Stomach (tissue), 4 donors: ENCODE measurements at regions not wholly inside any gene's neighbourhood (a gene's known extent, or its start where the extent isn't known, plus 50 kb on each side); places are given as distances from the start of the nearest gene placed in this dataset.

Experiments
- POLR2A ChIP-seq, 4 donors: fragments of 450-650 bp; IDR thresholded peaks; one replicate each; pipeline ENCODE4 v1.6.1; 2016; ENCODE audit warnings: antibody characterized with exemption in 4 of 4, control low read depth in 2 of 4, mild to moderate bottlenecking in 1 of 4, moderate library complexity in 1 of 4
- POLR2AphosphoS5 ChIP-seq, 3 donors: sonication (generic); formaldehyde crosslinking; IDR thresholded peaks; one replicate each; pipeline ENCODE4 v1.6.1; 2016; ENCODE audit warnings: antibody characterized with exemption in 3 of 3
- TF ChIP-seq, protein P1 (sequence below), 7 experiments: fragments of 450-650 bp in 4 of 7; fragments of 200-600 bp in 3 of 7; sonication (generic) in 3 of 7; IDR thresholded peaks; one replicate each; pipeline ENCODE4 v1.5.1; 2016 to 2019; ENCODE audit warnings: antibody characterized with exemption in 7 of 7, control low read depth in 2 of 7, mild to moderate bottlenecking in 1 of 7

DNA sequence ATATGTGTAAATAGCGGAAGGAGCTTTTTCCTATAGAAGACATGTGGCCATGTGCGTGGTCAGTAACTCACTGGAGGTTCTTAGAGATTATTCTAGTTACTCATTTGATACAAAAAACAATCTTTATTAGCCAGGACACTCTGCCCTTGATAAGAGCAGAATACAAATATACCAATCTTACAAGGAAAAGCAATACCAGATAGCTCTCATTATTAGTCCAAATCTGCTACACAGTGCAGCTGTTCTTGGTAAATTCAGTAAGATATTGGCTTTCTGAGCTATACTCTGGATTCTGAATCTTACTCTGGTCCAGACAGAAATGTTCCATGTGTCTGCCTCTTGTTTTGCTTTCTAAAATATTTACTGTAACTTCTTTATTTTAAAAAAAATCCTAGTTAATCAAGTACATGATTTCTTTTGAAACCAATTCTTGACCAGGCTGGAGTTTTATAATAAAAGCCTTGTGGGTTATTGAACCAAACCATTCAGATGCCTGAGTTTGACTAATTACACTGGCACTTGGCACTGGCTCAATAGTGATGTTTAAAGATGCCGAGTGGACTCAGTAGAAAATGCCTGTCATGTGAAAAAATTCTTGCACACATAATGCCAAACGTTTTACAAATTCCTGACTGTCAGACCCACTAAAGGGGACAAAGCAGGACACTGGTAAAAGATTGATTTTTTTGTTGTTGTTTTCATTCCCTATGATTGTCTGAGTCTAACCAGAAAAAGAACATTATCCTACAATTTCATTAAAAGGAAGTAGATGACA, 242.8 kb upstream of the TCF21 start:
- TF ChIP-seq POLR2A (IDR thresholded peaks at IDR 0.05) (no peak), POLR2AphosphoS5 (IDR thresholded peaks at IDR 0.05) (no peak)
- TF ChIP-seq, protein P1, sequence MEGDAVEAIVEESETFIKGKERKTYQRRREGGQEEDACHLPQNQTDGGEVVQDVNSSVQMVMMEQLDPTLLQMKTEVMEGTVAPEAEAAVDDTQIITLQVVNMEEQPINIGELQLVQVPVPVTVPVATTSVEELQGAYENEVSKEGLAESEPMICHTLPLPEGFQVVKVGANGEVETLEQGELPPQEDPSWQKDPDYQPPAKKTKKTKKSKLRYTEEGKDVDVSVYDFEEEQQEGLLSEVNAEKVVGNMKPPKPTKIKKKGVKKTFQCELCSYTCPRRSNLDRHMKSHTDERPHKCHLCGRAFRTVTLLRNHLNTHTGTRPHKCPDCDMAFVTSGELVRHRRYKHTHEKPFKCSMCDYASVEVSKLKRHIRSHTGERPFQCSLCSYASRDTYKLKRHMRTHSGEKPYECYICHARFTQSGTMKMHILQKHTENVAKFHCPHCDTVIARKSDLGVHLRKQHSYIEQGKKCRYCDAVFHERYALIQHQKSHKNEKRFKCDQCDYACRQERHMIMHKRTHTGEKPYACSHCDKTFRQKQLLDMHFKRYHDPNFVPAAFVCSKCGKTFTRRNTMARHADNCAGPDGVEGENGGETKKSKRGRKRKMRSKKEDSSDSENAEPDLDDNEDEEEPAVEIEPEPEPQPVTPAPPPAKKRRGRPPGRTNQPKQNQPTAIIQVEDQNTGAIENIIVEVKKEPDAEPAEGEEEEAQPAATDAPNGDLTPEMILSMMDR (IDR thresholded peaks at IDR 0.05), result no peak
